H1 (cell line): ENCODE measurements at regions not wholly inside any gene's neighbourhood (a gene's known extent, or its start where the extent isn't known, plus 50 kb on each side); places are given as distances from the start of the nearest gene placed in this dataset.

Experiments
- CTCF ChIA-PET: fragments of 300-600 bp; sonication (Branson Sonifier 250); formaldehyde crosslinking; loops from one replicate; lab custom pipeline; 2021; ENCODE audit not compliant: partially characterized antibody; lab: Charles Lee
- POLR2A ChIA-PET: fragments of 300-600 bp; sonication (Branson Sonifier 250); formaldehyde crosslinking; loops from one replicate; lab custom pipeline; 2021; ENCODE audit warnings: inconsistent platforms; ENCODE audit not compliant: partially characterized antibody; lab: Charles Lee
- DNase-seq, 2 experiments: peaks; one replicate each; pipeline versions ENCODE4 v3.0.0 to v3.0.0-alpha.2; 2010 to 2022; ENCODE audit warnings: low spot score in 2 of 2, low read depth in 1 of 2, mixed read lengths in 1 of 2
- FAIRE-seq: peaks from 2 replicates; lab custom pipeline; 2011; peaks lifted over from hg19 to GRCh38; lab: Jason Lieb, UNC
- H2AFZ ChIP-seq: 2 replicates; pipeline ENCODE4 v1.8.1; 2012; ENCODE audit warnings: low read length, inconsistent platforms
- H2AK5ac ChIP-seq: 2 replicates; pipeline ENCODE4 v1.6.1; 2013; ENCODE audit warnings: low read depth, low read length
- H2BK120ac ChIP-seq: replicated peaks from 2 replicates; pipeline ENCODE3; 2013; ENCODE audit warnings: low read depth, low read length, inconsistent platforms
- H2BK12ac ChIP-seq: 2 replicates; pipeline ENCODE4 v1.6.1; 2013; ENCODE audit warnings: low read depth, low read length
- H2BK15ac ChIP-seq: 2 replicates; pipeline ENCODE4 v1.6.1; 2013; ENCODE audit warnings: low read length
- H2BK20ac ChIP-seq: 2 replicates; pipeline ENCODE4 v1.6.1; 2013; ENCODE audit warnings: low read length
- H2BK5ac ChIP-seq: 2 replicates; pipeline ENCODE4 v1.6.1; 2013; ENCODE audit warnings: low read depth, low read length
- H3K14ac ChIP-seq: 2 replicates; pipeline ENCODE4 v1.6.1; 2013; ENCODE audit warnings: inconsistent platforms; ENCODE audit not compliant: insufficient read length
- H3K18ac ChIP-seq: 2 replicates; pipeline ENCODE4 v1.6.1; 2013; ENCODE audit warnings: low read length; ENCODE audit errors: extremely low read depth
- H3K23ac ChIP-seq: 2 replicates; pipeline ENCODE4 v1.6.1; 2013; ENCODE audit warnings: inconsistent platforms; ENCODE audit not compliant: insufficient read length
- H3K23me2 ChIP-seq: 2 replicates; pipeline ENCODE4 v1.6.1; 2013; ENCODE audit warnings: low read depth, low read length
- H3K27ac ChIP-seq: 2 replicates; pipeline ENCODE4 v1.6.1; 2011; ENCODE audit warnings: low read depth, low read length, inconsistent platforms
- H3K27me3 ChIP-seq, 4 experiments: replicated peaks in 1 of 4; 1 replicate in 1 of 4; 2 replicates in 3 of 4; pipeline versions ENCODE4 v1.6.1 to v1.8.1; 2011 to 2013; ENCODE audit warnings: low read length in 3 of 4, mild to moderate bottlenecking in 3 of 4, inconsistent platforms in 2 of 4, mixed read lengths in 2 of 4, moderate library complexity in 1 of 4; ENCODE audit not compliant: control insufficient read depth in 3 of 4, insufficient read depth in 3 of 4; ENCODE audit errors: extremely low read depth in 1 of 4
- H3K36me3 ChIP-seq, 4 experiments: 2 replicates each; pipeline versions ENCODE4 v1.6.1 to v1.8.1; 2011 to 2013; ENCODE audit warnings: mild to moderate bottlenecking in 4 of 4, low read length in 3 of 4, moderate library complexity in 2 of 4, control low read depth in 1 of 4, inconsistent platforms in 1 of 4; ENCODE audit not compliant: insufficient read depth in 4 of 4, control insufficient read depth in 2 of 4
- H3K4ac ChIP-seq: replicated peaks from 2 replicates; pipeline ENCODE3; 2013; ENCODE audit warnings: low read length, low read depth, mixed read lengths, inconsistent platforms; ENCODE audit not compliant: insufficient read length
- H3K4me1 ChIP-seq, 4 experiments: replicated peaks in 1 of 4; 1 replicate in 1 of 4; 2 replicates in 3 of 4; pipeline versions ENCODE4 v1.6.1 to v1.8.1; 2011 to 2013; ENCODE audit warnings: low read length in 3 of 4, inconsistent platforms in 2 of 4, mixed read lengths in 1 of 4; ENCODE audit not compliant: insufficient read depth in 4 of 4, control insufficient read depth in 3 of 4
- H3K4me2 ChIP-seq, 2 experiments: 2 replicates each; pipeline versions ENCODE4 v1.6.1 to v1.8.1; 2011 to 2013; ENCODE audit warnings: low read depth in 2 of 2, low read length in 2 of 2, control low read depth in 1 of 2, inconsistent platforms in 1 of 2, mild to moderate bottlenecking in 1 of 2; ENCODE audit not compliant: insufficient read depth in 1 of 2
- H3K4me3 ChIP-seq, 4 experiments: fragments of 200-600, 300-600 bp in 1 of 4; sonication (generic), shearing (Covaris generic), sonication (Bioruptor Twin) in 1 of 4; 2 replicates each; pipeline versions ENCODE4 v1.5.1 to v1.8.1; 2011 to 2016; ENCODE audit warnings: low read length in 4 of 4, low read depth in 3 of 4, control low read depth in 2 of 4, inconsistent platforms in 2 of 4, mild to moderate bottlenecking in 2 of 4, mixed read lengths in 1 of 4, moderate library complexity in 1 of 4; ENCODE audit not compliant: insufficient read depth in 2 of 4; ENCODE audit errors: extremely low read depth in 1 of 4
- H3K56ac ChIP-seq: replicated peaks from 2 replicates; pipeline ENCODE3; 2013; ENCODE audit warnings: low read depth, mild to moderate bottlenecking, mixed read lengths, low read length, inconsistent platforms; ENCODE audit not compliant: insufficient read length
- H3K79me1 ChIP-seq: 2 replicates; pipeline ENCODE4 v1.6.1; 2013; ENCODE audit warnings: low read depth, low read length, control low read depth
- H3K79me2 ChIP-seq, 2 experiments: 2 replicates each; pipeline versions ENCODE4 v1.6.1 to v1.8.1; 2012 to 2013; ENCODE audit warnings: low read length in 2 of 2, mild to moderate bottlenecking in 2 of 2, inconsistent platforms in 1 of 2; ENCODE audit not compliant: insufficient read depth in 2 of 2, control insufficient read depth in 1 of 2
- H3K9ac ChIP-seq, 4 experiments: replicated peaks in 1 of 4; 1 replicate in 1 of 4; 2 replicates in 3 of 4; pipeline versions ENCODE4 v1.6.1 to v1.8.1; 2011 to 2013; ENCODE audit warnings: low read depth in 3 of 4, low read length in 3 of 4, control low read depth in 2 of 4, mild to moderate bottlenecking in 2 of 4, moderate library complexity in 2 of 4, inconsistent platforms in 1 of 4; ENCODE audit errors: extremely low read depth in 1 of 4
- H3K9me3 ChIP-seq, 2 experiments: 2 replicates each; pipeline versions ENCODE4 v1.6.1 to v1.8.1; 2012 to 2013; ENCODE audit warnings: mild to moderate bottlenecking in 2 of 2, moderate library complexity in 2 of 2, control low read depth in 1 of 2, inconsistent platforms in 1 of 2, low read depth in 1 of 2, low read length in 1 of 2, mixed read lengths in 1 of 2; ENCODE audit not compliant: insufficient read depth in 2 of 2
- H4K20me1 ChIP-seq, 2 experiments: replicated peaks in 1 of 2; 2 replicates each; pipeline versions ENCODE3 to v1.8.1; 2011 to 2013; ENCODE audit warnings: inconsistent platforms in 2 of 2, low read length in 2 of 2, mild to moderate bottlenecking in 1 of 2; ENCODE audit not compliant: insufficient read depth in 2 of 2, control insufficient read depth in 1 of 2
- H4K5ac ChIP-seq: 2 replicates; pipeline ENCODE4 v1.6.1; 2013; ENCODE audit warnings: low read length, low read depth, mixed read lengths, inconsistent platforms; ENCODE audit not compliant: insufficient read length
- H4K8ac ChIP-seq: 2 replicates; pipeline ENCODE4 v1.8.0; 2013; ENCODE audit warnings: mild to moderate bottlenecking, moderate library complexity, low read length, inconsistent platforms; ENCODE audit not compliant: insufficient read depth; ENCODE audit errors: extremely low read depth
- H4K91ac ChIP-seq: replicated peaks from 2 replicates; pipeline ENCODE3; 2013; ENCODE audit warnings: low read length, mixed read lengths, inconsistent platforms; ENCODE audit not compliant: insufficient read length
- YY1 ChIP-seq: IDR thresholded peaks from 2 replicates; pipeline ENCODE4 v1.6.1; 2011; ENCODE audit warnings: low read depth, mild to moderate bottlenecking, low read length
- WGBS, 2 experiments: shearing (Covaris generic) in 1 of 2; methylation state at CpG; one replicate each; pipeline versions ENCODE4 v1.1.6 to v1.1.7; 2013 to 2015; ENCODE audit warnings: low lambda C conversion rate in 2 of 2, mixed read lengths in 2 of 2, inconsistent platforms in 1 of 2, low coverage in 1 of 2, missing lambda C conversion rate in 1 of 2; ENCODE audit not compliant: insufficient replicate concordance in 2 of 2, insufficient coverage in 1 of 2, insufficient read length in 1 of 2; ENCODE audit errors: extremely low coverage in 1 of 2, missing lambda C conversion rate in 1 of 2; 5-methylcytosine and 5-hydroxymethylcytosine counted together
- TF ChIP-seq, protein P1 (sequence below): IDR thresholded peaks from 2 replicates; pipeline ENCODE4 v1.6.1; 2012; ENCODE audit warnings: low read length, inconsistent platforms

DNA sequence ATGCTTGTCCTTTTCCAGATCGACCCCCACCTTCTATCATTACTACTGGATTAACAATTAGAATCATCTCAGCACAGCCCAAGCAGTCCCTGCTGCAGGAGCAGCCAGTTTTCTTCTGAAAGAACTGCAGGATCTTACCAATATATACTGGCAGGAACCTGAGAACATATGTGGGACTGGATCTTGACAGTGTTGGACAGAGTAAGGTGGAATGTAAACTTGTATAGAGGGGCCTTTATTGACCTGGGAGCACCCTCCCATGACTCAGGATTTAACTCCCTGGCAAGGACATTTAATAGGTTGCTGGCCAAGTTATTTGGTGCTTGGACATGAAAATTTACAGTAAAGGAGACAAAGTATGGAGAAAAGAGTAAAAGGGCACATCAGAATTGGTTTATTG lies 66.2 kb upstream of the TMX1 start:
- CTCF ChIA-PET: no interaction called here
- no peak for FAIRE-seq
- H3K9ac ChIP-seq: no peak overlapping the region
- TF ChIP-seq, protein P1, sequence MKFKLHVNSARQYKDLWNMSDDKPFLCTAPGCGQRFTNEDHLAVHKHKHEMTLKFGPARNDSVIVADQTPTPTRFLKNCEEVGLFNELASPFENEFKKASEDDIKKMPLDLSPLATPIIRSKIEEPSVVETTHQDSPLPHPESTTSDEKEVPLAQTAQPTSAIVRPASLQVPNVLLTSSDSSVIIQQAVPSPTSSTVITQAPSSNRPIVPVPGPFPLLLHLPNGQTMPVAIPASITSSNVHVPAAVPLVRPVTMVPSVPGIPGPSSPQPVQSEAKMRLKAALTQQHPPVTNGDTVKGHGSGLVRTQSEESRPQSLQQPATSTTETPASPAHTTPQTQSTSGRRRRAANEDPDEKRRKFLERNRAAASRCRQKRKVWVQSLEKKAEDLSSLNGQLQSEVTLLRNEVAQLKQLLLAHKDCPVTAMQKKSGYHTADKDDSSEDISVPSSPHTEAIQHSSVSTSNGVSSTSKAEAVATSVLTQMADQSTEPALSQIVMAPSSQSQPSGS: no peak
- TF ChIP-seq YY1: no peak

More for the DNA sequence above, 66.2 kb upstream of the TMX1 start:
- H4K20me1 ChIP-seq: no peaks in the 10 kb centered on the region
- no peak overlapping the region for H3K4me2 ChIP-seq
- H3K27me3 ChIP-seq: no peaks in the 10 kb centered on the region
- no peak overlapping the region for H4K5ac ChIP-seq
- no peak overlapping the region for H3K4ac ChIP-seq
- H3K36me3 ChIP-seq: no peaks in the 10 kb centered on the region
- no peaks in the 10 kb centered on the region for H3K79me2 ChIP-seq
- 83% methylated on average over 1 of the region's 1 CpG; no CpG with 5 or more reads in 1 of the 2 experiments for WGBS, 2 experiments
- DNase-seq: no peak
- peaks cover 0 to 3% (median 0%) of the 10 kb centered on the region in 4 experiments; a peak in 1 of 7 replicates for H3K4me1 ChIP-seq
- H3K56ac ChIP-seq: no peak overlapping the region
- no peak overlapping the region for H2BK12ac ChIP-seq
- no peak overlapping the region for H3K4me3 ChIP-seq
- no peaks in the 10 kb centered on the region for H3K23me2 ChIP-seq
- H3K23ac ChIP-seq: no peak overlapping the region
- no peak overlapping the region for H3K18ac ChIP-seq
- no peak overlapping the region for H2AK5ac ChIP-seq
- H3K14ac ChIP-seq: no peak overlapping the region
- no peak overlapping the region for H2BK120ac ChIP-seq
- H3K79me1 ChIP-seq: no peaks in the 10 kb centered on the region
- H2BK5ac ChIP-seq: no peak overlapping the region
- H2AFZ ChIP-seq: no peak overlapping the region
- H2BK15ac ChIP-seq: no peak overlapping the region
- H3K27ac ChIP-seq: no peak overlapping the region
- H2BK20ac ChIP-seq: no peak overlapping the region
- POLR2A ChIA-PET: no interaction called here
- H3K9me3 ChIP-seq: no peaks in the 10 kb centered on the region
- no peak overlapping the region for H4K8ac ChIP-seq
- H4K91ac ChIP-seq: no peak overlapping the region
